ENCODE measurements at regions not wholly inside any gene's neighbourhood (a gene's known extent, or its start where the extent isn't known, plus 50 kb on each side); places are given as distances from the start of the nearest gene placed in this dataset.

GRCh38 chr12:131281016-131281415 is 327.3 kb downstream of the ADGRD1 start:
- TF ChIP-seq CTCF (IDR thresholded peaks at IDR 0.05), result no peak
- no peak for TF ChIP-seq POLR2A (IDR thresholded peaks at IDR 0.05)
- no peak for TF ChIP-seq EP300 (IDR thresholded peaks at IDR 0.05)
- no peak for TF ChIP-seq POLR2AphosphoS5 (IDR thresholded peaks at IDR 0.05)

All from suprapubic skin (tissue), 4 donors.